Tibial nerve (tissue), 4 donors: ENCODE measurements at regions not wholly inside any gene's neighbourhood (a gene's known extent, or its start where the extent isn't known, plus 50 kb on each side); places are given as distances from the start of the nearest gene placed in this dataset.

Source experiments
- DNase-seq, 2 donors: peaks; one replicate each; pipeline ENCODE4 v3.0.0-alpha.2; 2019; ENCODE audit warnings: low spot score in 2 of 2
- H3K27ac ChIP-seq, 4 donors: fragments of 200-600 bp; sonication (generic) in 3 of 4; one replicate each; pipeline ENCODE4 v1.5.1; 2017 to 2019; ENCODE audit warnings: mild to moderate bottlenecking in 1 of 4
- H3K27me3 ChIP-seq, 2 donors: fragments of 200-600 bp; sonication (generic) in 1 of 2; one replicate each; pipeline versions ENCODE4 v1.5.1 to v1.6.0; 2017 to 2019
- H3K36me3 ChIP-seq, 3 donors: fragments of 200-600 bp; sonication (generic); one replicate each; pipeline ENCODE4 v1.5.1; 2018 to 2019
- H3K4me1 ChIP-seq, 4 donors: fragments of 200-600 bp; sonication (generic) in 3 of 4; one replicate each; pipeline ENCODE4 v1.5.1; 2017 to 2019
- H3K4me3 ChIP-seq, 4 donors: fragments of 200-600 bp; sonication (generic) in 3 of 4; one replicate each; pipeline ENCODE4 v1.5.1; 2017 to 2019; ENCODE audit warnings: mild to moderate bottlenecking in 1 of 4, moderate library complexity in 1 of 4
- H3K9me3 ChIP-seq, 4 donors: fragments of 200-600 bp; sonication (generic) in 3 of 4; one replicate each; pipeline ENCODE4 v1.5.1; 2017 to 2019
- EP300 ChIP-seq, 2 donors: sonication (generic); formaldehyde crosslinking; IDR thresholded peaks; one replicate each; pipeline ENCODE4 v1.6.1; 2017; ENCODE audit warnings: antibody characterized with exemption in 2 of 2, mild to moderate bottlenecking in 1 of 2
- POLR2A ChIP-seq, 2 donors: fragments of 450-650 bp; IDR thresholded peaks; one replicate each; pipeline ENCODE4 v1.6.1; 2017; ENCODE audit warnings: antibody characterized with exemption in 2 of 2, mild to moderate bottlenecking in 2 of 2, moderate library complexity in 2 of 2
- WGBS, 2 donors: methylation state at CpG; one replicate each; pipeline ENCODE4 v1.1.5; 2018; 5-methylcytosine and 5-hydroxymethylcytosine counted together
- TF ChIP-seq, protein P1 (sequence below), 5 experiments: fragments of 200-600 bp in 3 of 5; fragments of 450-650 bp in 2 of 5; sonication (generic) in 3 of 5; IDR thresholded peaks; one replicate each; pipeline ENCODE4 v1.5.1; 2016 to 2019; ENCODE audit warnings: antibody characterized with exemption in 5 of 5, mild to moderate bottlenecking in 3 of 5, moderate library complexity in 2 of 5

DNA sequence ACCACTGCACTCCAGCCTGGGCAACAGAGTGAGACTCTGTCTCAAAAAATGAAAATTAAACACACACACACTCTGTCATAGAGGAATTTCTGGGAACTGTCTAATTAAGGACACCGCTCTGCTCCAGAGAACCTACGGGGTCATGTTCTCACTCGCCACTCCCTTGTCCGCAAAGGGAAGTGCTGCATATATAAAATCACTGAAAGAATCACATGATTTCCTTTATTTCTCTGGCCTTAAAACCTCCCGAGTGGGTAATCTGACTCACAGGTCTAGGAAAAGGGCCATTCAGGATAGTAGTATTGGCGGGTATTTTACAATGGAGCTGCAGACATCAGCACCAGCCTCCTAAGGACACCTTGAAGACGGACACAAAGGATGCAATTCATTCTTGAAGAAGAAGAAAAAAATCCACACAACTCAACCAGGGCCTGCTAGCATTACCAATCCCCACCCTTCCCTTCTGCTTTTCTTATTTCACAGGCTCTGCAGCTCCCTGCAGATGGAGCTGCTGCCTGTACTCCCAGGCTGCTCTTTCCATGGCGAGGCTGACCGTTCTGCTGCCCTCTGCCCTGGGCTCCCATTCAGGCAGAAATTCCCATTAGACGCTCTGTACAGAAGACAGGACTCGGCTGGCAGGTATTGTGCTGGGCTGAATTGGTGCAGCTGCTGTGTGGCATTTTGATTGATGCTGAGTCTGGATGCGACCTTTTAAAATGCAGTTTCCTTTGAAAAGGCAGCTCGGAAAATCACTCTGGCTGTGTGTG is 53.3 kb upstream of the FAM89A start:
- DNase-seq: no peak
- Histone ChIP-seq H3K36me3 (no peaks in the 10 kb centered on the region), H3K27ac (no peak overlapping the region), H3K4me1 (peaks cover 0 to 11% (median 0%) of the 10 kb centered on the region in 4 donors), H3K4me3 (no peak overlapping the region), H3K27me3 (no peaks in the 10 kb centered on the region), H3K9me3 (no peaks in the 10 kb centered on the region)
- 46 to 49% methylated on average over 13 of the region's 13 CpGs for whole genome bisulfite sequencing, 2 donors
- TF ChIP-seq, protein P1, sequence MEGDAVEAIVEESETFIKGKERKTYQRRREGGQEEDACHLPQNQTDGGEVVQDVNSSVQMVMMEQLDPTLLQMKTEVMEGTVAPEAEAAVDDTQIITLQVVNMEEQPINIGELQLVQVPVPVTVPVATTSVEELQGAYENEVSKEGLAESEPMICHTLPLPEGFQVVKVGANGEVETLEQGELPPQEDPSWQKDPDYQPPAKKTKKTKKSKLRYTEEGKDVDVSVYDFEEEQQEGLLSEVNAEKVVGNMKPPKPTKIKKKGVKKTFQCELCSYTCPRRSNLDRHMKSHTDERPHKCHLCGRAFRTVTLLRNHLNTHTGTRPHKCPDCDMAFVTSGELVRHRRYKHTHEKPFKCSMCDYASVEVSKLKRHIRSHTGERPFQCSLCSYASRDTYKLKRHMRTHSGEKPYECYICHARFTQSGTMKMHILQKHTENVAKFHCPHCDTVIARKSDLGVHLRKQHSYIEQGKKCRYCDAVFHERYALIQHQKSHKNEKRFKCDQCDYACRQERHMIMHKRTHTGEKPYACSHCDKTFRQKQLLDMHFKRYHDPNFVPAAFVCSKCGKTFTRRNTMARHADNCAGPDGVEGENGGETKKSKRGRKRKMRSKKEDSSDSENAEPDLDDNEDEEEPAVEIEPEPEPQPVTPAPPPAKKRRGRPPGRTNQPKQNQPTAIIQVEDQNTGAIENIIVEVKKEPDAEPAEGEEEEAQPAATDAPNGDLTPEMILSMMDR (IDR thresholded peaks at IDR 0.05): peak in 1 of 5 experiments; percentile 3
- TF ChIP-seq EP300 (IDR thresholded peaks at IDR 0.05) (peak in 1 of 2 donors; percentile 58), POLR2A (IDR thresholded peaks at IDR 0.05) (no peak)

DNA sequence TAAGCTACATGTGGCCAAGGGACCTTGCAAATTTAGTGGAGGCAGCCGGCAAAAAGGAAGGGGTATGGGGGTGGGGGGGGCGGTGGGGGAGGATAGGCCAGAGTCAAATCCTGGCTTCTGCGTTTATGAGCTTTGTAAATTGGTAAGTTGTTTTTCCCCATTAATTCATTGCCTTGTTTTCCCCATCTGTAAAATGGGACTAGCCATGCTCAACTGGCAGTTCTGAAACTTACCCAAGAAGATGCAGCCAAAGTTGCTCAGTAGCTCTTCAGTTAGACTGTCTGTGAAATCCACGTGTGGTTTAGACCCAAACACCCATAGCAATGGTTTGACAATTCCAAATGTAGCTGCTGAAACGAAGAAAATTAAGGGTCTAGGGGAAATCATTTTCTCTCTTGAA is 52.3 kb upstream of the FAM89A start:
- DNase-seq: no peak
- no peaks in the 10 kb centered on the region for H3K27me3 ChIP-seq
- no peak overlapping the region for H3K4me3 ChIP-seq
- WGBS, 2 donors: 80% methylated on average over 5 of the region's 5 CpGs
- no peaks in the 10 kb centered on the region for H3K36me3 ChIP-seq
- no peak overlapping the region for H3K27ac ChIP-seq
- TF ChIP-seq POLR2A (IDR thresholded peaks at IDR 0.05) (no peak), EP300 (IDR thresholded peaks at IDR 0.05) (no peak)
- TF ChIP-seq, protein P1 (IDR thresholded peaks at IDR 0.05): no peak
- H3K4me1 ChIP-seq: peaks cover 0 to 11% (median 0%) of the 10 kb centered on the region in 4 donors
- no peaks in the 10 kb centered on the region for H3K9me3 ChIP-seq

GRCh38 chr1:231091831-231092301 is 51.8 kb upstream of the FAM89A start:
- no peaks in the 10 kb centered on the region for H3K36me3 ChIP-seq
- WGBS, 2 donors: 70 to 72% methylated on average over 13 of the region's 13 CpGs
- H3K9me3 ChIP-seq: no peaks in the 10 kb centered on the region
- peaks cover 0 to 11% (median 0%) of the 10 kb centered on the region in 4 donors for H3K4me1 ChIP-seq
- H3K27ac ChIP-seq: no peak overlapping the region
- TF ChIP-seq EP300 (IDR thresholded peaks at IDR 0.05) (no peak), POLR2A (IDR thresholded peaks at IDR 0.05) (no peak)
- TF ChIP-seq, protein P1 (IDR thresholded peaks at IDR 0.05): peak in 2 of 5 experiments; percentile 9 to 32
- H3K27me3 ChIP-seq: no peaks in the 10 kb centered on the region
- no peak overlapping the region for H3K4me3 ChIP-seq
- DNase-seq: no peak

DNA sequence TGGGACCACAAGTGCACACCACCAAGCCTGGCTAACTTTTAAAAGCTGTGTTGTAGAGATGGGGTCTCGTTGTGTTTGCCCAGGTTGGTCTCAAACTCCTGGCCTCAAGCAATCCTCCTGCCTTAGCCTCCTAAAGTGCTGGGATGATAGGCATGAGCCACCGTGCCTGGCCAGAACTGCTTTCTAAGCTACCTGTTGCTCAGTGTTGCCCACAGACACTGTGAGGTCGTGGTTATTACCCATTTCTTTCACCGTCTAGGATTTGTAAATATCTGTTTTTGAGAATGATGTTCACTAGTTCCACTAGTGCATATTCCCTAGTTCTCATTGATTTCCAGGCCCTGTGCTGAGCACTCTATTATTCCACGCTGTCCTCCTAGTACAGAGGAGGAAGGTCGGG is 51.4 kb upstream of the FAM89A start:
- Histone ChIP-seq H3K36me3 (no peaks in the 10 kb centered on the region), H3K4me1 (peaks cover 0 to 11% (median 0%) of the 10 kb centered on the region in 4 donors), H3K4me3 (no peak overlapping the region), H3K9me3 (no peaks in the 10 kb centered on the region), H3K27me3 (no peaks in the 10 kb centered on the region), H3K27ac (no peak overlapping the region)
- 80 to 82% methylated on average over 6 of the region's 6 CpGs for WGBS, 2 donors
- no peak for DNase-seq
- TF ChIP-seq, protein P1 (IDR thresholded peaks at IDR 0.05): no peak
- no peak for TF ChIP-seq EP300 (IDR thresholded peaks at IDR 0.05)
- no peak for TF ChIP-seq POLR2A (IDR thresholded peaks at IDR 0.05)
